NCI-H460 (cell line): ENCODE measurements at regions not wholly inside any gene's neighbourhood (a gene's known extent, or its start where the extent isn't known, plus 50 kb on each side); places are given as distances from the start of the nearest gene placed in this dataset.

Experiments
- DNase-seq: peaks from one replicate; pipeline ENCODE4 v3.0.0-alpha.2; 2016; ENCODE audit warnings: low read depth; ENCODE audit errors: extremely low read depth
- small RNA-seq, 2 experiments: library from RNA; depleted of rRNA; stranded (forward); fragments of <200 nt; gene quantifications; one replicate each; pipeline ENCODE3, GENCODE V24; 2014

GRCh38 chr5:8934455-8934854 is 611.4 kb downstream of the SEMA5A start:
- DNase-seq = no peak

- no peak for DNase-seq
These were observed 604.9 kb downstream of the SEMA5A start for GRCh38 chr5:8940934-8941333.

DNA sequence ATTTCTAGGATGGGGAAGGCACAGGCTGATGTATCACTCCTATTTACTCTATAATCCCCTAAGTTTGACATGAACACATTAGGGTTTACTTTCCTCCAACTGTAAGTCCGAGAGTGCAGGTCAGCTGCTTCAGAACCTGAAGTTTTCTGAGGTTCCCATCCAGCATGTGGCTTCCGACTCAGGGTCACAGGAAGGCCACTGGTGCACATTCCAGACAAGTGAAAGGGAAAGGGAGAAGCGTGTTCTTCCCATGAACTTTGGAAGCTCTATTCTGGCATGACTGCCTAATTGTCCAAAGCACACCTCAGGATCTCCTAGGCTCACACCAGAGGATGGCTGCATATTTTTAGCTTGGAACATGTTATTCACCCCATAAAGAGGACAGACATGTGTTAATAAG is 602.6 kb downstream of the SEMA5A start:
- DNase-seq = no peak

GRCh38 chr5:8944005-8944404 is 601.9 kb downstream of the SEMA5A start:
- no peak for DNase-seq

GRCh38 chr5:8945972-8946371 is 599.9 kb downstream of the SEMA5A start:
- no peak for DNase-seq

- no peak for DNase-seq
These were observed 596.0 kb downstream of the SEMA5A start for GRCh38 chr5:8949908-8950307.

DNA sequence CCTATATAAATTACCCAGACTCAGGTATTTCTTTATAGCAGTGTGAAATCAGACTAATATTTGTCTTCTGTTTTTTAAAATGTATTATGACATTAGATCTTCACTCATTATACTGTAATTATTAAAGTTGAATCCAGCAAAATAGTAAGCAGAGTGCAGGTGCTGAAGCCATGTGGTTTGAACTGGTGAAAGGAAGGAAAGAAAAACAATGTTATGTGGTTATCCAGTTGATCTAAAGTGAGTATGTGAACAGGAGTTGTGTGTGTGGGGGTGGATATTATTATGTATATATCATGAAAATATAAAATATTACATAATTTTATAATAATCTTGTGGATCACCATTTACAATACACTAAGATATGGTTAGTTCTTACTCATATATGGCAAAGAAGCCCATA is 593.7 kb downstream of the SEMA5A start:
- DNase-seq = no peak

GRCh38 chr5:8953016-8953415 is 592.9 kb downstream of the SEMA5A start:
- no peak for DNase-seq

- no peak for DNase-seq
These were observed 591.9 kb downstream of the SEMA5A start for GRCh38 chr5:8953911-8954438.

GRCh38 chr5:8954801-8955200 is 591.1 kb downstream of the SEMA5A start:
- DNase-seq = no peak

GRCh38 chr5:8956659-8957058 is 589.2 kb downstream of the SEMA5A start:
- no peak for DNase-seq

DNA sequence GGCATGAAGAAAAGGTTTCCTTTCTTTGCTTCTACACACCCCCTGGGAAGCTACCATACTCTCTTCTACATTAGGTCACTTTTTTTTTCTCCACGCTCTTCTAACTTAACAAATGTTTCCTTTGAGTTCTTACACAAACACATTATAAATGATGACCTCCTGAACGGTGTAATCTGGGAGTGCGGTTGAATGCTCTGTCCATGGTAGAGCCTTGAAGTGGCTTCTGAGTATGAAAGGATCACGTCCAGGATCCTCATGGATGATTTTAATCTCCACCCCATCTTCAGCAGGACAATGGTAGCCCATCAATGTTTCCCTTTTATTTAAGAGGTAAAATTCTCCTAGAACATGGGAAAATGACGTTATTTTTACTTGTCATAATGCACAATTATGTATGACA is 587.3 kb downstream of the SEMA5A start:
- no peak for DNase-seq

DNA sequence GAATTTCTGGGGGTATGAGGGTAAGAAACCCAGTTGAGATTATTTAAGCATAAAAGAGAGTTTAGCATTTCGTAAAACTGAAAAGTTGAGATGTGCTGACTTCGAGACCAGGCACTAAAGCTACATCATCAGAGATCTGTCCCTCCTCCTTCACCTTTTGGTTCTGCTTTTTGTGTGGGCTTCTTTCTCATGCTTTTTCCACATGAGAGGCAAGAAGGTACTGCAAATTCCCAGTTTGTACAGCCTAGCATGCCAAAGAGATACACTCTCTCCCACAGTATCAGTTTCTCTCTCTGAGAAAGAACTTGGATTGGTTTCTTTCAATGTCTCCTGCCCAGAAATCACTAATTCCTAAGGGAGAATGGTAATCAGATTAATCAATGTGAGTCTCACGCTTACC is 584.7 kb downstream of the SEMA5A start:
- no peak for DNase-seq

DNA sequence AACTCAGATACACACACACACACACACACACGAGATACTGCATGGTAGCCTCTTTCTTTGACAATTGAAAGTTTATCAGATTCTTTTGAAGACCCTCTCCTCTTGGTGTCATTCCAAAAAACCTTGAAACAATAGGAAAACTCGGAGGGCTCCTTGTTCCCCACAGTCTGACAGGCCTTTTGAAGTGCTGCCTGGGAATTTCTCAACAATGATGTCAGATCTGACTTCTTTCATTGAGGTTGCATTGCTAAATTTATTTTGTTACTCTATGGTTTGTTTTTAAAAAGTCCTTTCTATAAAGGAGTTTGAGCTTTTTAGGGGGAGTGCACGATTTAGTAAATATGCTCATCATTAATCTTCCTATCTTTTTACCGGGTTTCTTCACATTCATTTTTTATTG is 583.9 kb downstream of the SEMA5A start:
- no peak for DNase-seq

DNA sequence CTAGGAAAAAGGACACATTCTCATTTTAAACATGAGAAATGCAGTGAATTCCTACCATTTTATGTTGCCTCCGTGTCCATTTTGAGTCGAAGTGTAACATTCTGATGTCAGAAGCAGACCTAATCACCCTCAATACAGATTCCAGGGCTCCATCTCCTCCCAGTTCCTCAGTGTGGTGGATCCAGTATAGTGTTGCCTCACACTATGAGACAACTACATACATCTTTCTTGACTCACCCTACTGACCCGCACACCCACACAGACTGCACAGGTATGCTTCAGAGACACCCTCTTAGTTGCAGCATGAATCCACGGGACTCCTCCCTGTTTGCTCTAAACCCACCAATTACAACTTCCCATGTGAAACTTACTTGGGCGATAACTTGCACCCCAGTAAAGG is 564.9 kb downstream of the SEMA5A start:
- no peak for DNase-seq

DNA sequence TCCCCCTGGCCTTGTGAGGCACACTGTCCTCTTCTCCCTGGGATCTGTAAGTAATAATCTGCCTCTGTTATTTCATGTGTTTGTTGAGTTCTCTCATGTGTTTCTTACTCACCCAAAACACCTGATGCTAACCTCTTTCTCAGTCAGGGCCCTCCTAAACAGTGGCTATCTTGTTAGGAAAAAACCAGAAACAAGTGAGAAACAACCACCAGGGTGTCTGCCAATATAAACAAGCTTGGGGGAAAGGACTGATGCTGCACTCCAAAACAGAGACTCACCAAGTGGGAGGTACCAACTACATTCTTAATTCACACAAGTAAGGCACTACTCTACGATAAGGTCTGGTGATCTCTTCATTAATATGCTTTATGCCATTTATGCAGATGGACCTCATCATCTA is 564.4 kb downstream of the SEMA5A start:
- DNase-seq = no peak

GRCh38 chr5:8984386-8984785 is 561.5 kb downstream of the SEMA5A start:
- DNase-seq = no peak

Small RNAs in the stretch of these regions (small RNA-seq; reads per million reads assigned to genes)
- 0 reads per million in 2 experiments for gene AC091895.1
- 0 reads per million in 2 experiments for gene AC091912.1
- 0 reads per million in 2 experiments for gene AC091912.2
- 0 reads per million in 2 experiments for gene AC091932.2
- gene AC091932.4 = 0 reads per million in 2 experiments
- gene AC091953.1 = 0 reads per million in 2 experiments
- 0 reads per million in 2 experiments for gene AC091953.2
- 0 reads per million in 2 experiments for gene AC091953.3
- 0 reads per million in 2 experiments for gene AC091953.5
- gene AC091965.3 = 0 reads per million in 2 experiments
- 0 reads per million in 2 experiments for gene RNU1-76P
